ENCODE measurements at regions not wholly inside any gene's neighbourhood (a gene's known extent, or its start where the extent isn't known, plus 50 kb on each side); places are given as distances from the start of the nearest gene placed in this dataset.

- Histone ChIP-seq H3K4me1 (no peaks in the 10 kb centered on the region), H3K4me2 (no peak overlapping the region), H3K27ac (no peak overlapping the region), H3K9me3 (no peaks in the 10 kb centered on the region), H3K4me3 (no peak overlapping the region)
- no peak for ATAC-seq
- DNase-seq (ENCODE audit: low read depth in 1 of 2, low spot score in 1 of 2) = no peak
- 25% methylated on average over 2 of the region's 2 CpGs for WGBS (ENCODE audit: missing lambda C conversion rate)
- no peak for FAIRE-seq
- CTCF ChIA-PET = no interaction called here
- no peak for TF ChIP-seq TFCP2L1 (CRISPR knock-in tag; IDR thresholded peaks at IDR 0.05)
- no peak for TF ChIP-seq ELK1 (IDR thresholded peaks at IDR 0.05; ENCODE audit: low read depth, low read length)
- no peak for TF ChIP-seq JUNB (IDR thresholded peaks at IDR 0.05)
- TF ChIP-seq CTCF (IDR thresholded peaks at IDR 0.05) = no peak
- no peak for TF ChIP-seq CBX2 (IDR thresholded peaks at IDR 0.05; ENCODE audit: borderline replicate concordance, low read depth)
- no peak for TF ChIP-seq RNF2 (IDR thresholded peaks at IDR 0.05; ENCODE audit: borderline replicate concordance, low read depth)
- TF ChIP-seq GATA3 (IDR thresholded peaks at IDR 0.05; ENCODE audit: borderline replicate concordance) = no peak
- TF ChIP-seq FOSL2 (IDR thresholded peaks at IDR 0.05) = no peak
- no peak for TF ChIP-seq FOSL2 (CRISPR knock-in tag; IDR thresholded peaks at IDR 0.05)
- no peak for TF ChIP-seq ZNF302 (CRISPR knock-in tag; IDR thresholded peaks at IDR 0.05)
- TF ChIP-seq E2F6 (IDR thresholded peaks at IDR 0.05; ENCODE audit: borderline replicate concordance, low read depth) = no peak
- POLR2A ChIA-PET = no interaction called here
Observed at GRCh38 chr21:35537604-35538003, 488.5 kb upstream of the RUNX1 start.

GRCh38 chr21:35533893-35534292 lies 484.8 kb upstream of the RUNX1 start:
- CTCF ChIA-PET = no interaction called here
- H3K27ac ChIP-seq = no peak overlapping the region
- no peak for FAIRE-seq
- no peak for ATAC-seq
- WGBS (ENCODE audit: missing lambda C conversion rate) = 42% methylated on average over 2 of the region's 2 CpGs
- H3K4me3 ChIP-seq = no peak overlapping the region
- no peak for TF ChIP-seq TP53 (CRISPR knock-in tag; IDR thresholded peaks at IDR 0.05)
- TF ChIP-seq HOXA7 (CRISPR knock-in tag; IDR thresholded peaks at IDR 0.05) = no peak
- no peak for TF ChIP-seq USF2 (IDR thresholded peaks at IDR 0.05)
- no peak for TF ChIP-seq CHD4 (IDR thresholded peaks at IDR 0.05; ENCODE audit: borderline replicate concordance)
- TF ChIP-seq RNF2 (IDR thresholded peaks at IDR 0.05; ENCODE audit: borderline replicate concordance, low read depth) = no peak
- TF ChIP-seq BHLHE40 (IDR thresholded peaks at IDR 0.05; ENCODE audit: low read depth, low read length) = no peak
- TF ChIP-seq ZSCAN20 (CRISPR knock-in tag; IDR thresholded peaks at IDR 0.05) = no peak
- H3K4me2 ChIP-seq = no peak overlapping the region
- H3K4me1 ChIP-seq = no peaks in the 10 kb centered on the region
- no peaks in the 10 kb centered on the region for H3K9me3 ChIP-seq
- POLR2A ChIA-PET = no interaction called here
- no peak for DNase-seq (ENCODE audit: low read depth in 1 of 2, low spot score in 1 of 2)

- ChIA-PET CTCF (no interaction called here), POLR2A (no interaction called here)
- no peak for DNase-seq (ENCODE audit: low read depth in 1 of 2, low spot score in 1 of 2)
- WGBS (ENCODE audit: missing lambda C conversion rate) = 35% methylated on average over 6 of the region's 6 CpGs
- no peak for FAIRE-seq
- no peaks in the 10 kb centered on the region for H3K9me3 ChIP-seq
- ATAC-seq = no peak
- TF ChIP-seq ESRRA (IDR thresholded peaks at IDR 0.05; ENCODE audit: borderline replicate concordance, low read length) (no peak), ZNF302 (CRISPR knock-in tag; IDR thresholded peaks at IDR 0.05) (no peak), ELK1 (IDR thresholded peaks at IDR 0.05; ENCODE audit: low read depth, low read length) (no peak), HDAC2 (IDR thresholded peaks at IDR 0.05) (no peak), ZC3H11A (IDR thresholded peaks at IDR 0.05) (no peak), TP53 (CRISPR knock-in tag; IDR thresholded peaks at IDR 0.05) (no peak), EHMT2 (IDR thresholded peaks at IDR 0.05; ENCODE audit: low read depth) (no peak), RNF2 (IDR thresholded peaks at IDR 0.05; ENCODE audit: borderline replicate concordance, low read depth) (no peak)
- no peaks in the 10 kb centered on the region for H3K4me1 ChIP-seq
- H3K4me2 ChIP-seq = no peak overlapping the region
- H3K4me3 ChIP-seq = no peak overlapping the region
- H3K27ac ChIP-seq = no peak overlapping the region
Observed at GRCh38 chr21:35530766-35531165, 481.7 kb upstream of the RUNX1 start.

Data from A549 (cell line).